Prostate gland (tissue), 2 donors: ENCODE measurements at regions not wholly inside any gene's neighbourhood (a gene's known extent, or its start where the extent isn't known, plus 50 kb on each side); places are given as distances from the start of the nearest gene placed in this dataset.

Experiments
- DNase-seq: peaks from one replicate; pipeline ENCODE4 v3.0.0-alpha.2; 2019; ENCODE audit warnings: low spot score
- H3K27ac ChIP-seq, 2 donors: fragments of 200-600 bp; sonication (generic); 2 replicates each; pipeline ENCODE4 v1.5.1; 2017 to 2019
- H3K27me3 ChIP-seq: fragments of 200-600 bp; sonication (generic); replicated peaks from 2 replicates; pipeline ENCODE4 v1.5.1; 2019; ENCODE audit not compliant: insufficient read depth
- H3K36me3 ChIP-seq, 2 donors: fragments of 200-600 bp; sonication (generic); 1 replicate in 1 of 2; 2 replicates in 1 of 2; pipeline versions ENCODE4 v1.5.1 to v1.8.1; 2017 to 2019
- H3K4me1 ChIP-seq: fragments of 200-600 bp; sonication (generic); replicated peaks from 2 replicates; pipeline ENCODE4 v1.5.1; 2019
- H3K4me3 ChIP-seq, 2 donors: fragments of 200-600 bp; sonication (generic); 2 replicates each; pipeline ENCODE4 v1.5.1; 2017 to 2019
- H3K9me3 ChIP-seq: fragments of 200-600 bp; sonication (generic); 2 replicates; pipeline ENCODE4 v1.5.1; 2017
- CTCF ChIP-seq, 4 experiments: fragments of 200-600 bp in 2 of 4; fragments of 450-650 bp in 2 of 4; sonication (generic) in 2 of 4; IDR thresholded peaks; 1 replicate in 3 of 4; 2 replicates in 1 of 4; pipeline ENCODE4 v1.5.1; 2016 to 2019; ENCODE audit warnings: antibody characterized with exemption in 4 of 4, mild to moderate bottlenecking in 2 of 4, moderate library complexity in 2 of 4
- POLR2A ChIP-seq: fragments of 450-650 bp; IDR thresholded peaks from one replicate; pipeline ENCODE4 v1.6.1; 2016; ENCODE audit warnings: antibody characterized with exemption, mild to moderate bottlenecking
- POLR2AphosphoS5 ChIP-seq: sonication (generic); formaldehyde crosslinking; IDR thresholded peaks from one replicate; pipeline ENCODE4 v1.6.1; 2017; ENCODE audit warnings: antibody characterized with exemption
- WGBS: methylation state at CpG from one replicate; pipeline ENCODE4 v1.1.5; 2018; 5-methylcytosine and 5-hydroxymethylcytosine counted together
- intact Hi-C: fragments of 100-400 bp; cut with DNase I; formaldehyde crosslinking; loops from one replicate; pipeline ENCODE4 v1.14.2; 2022

GRCh38 chr18:23398401-23398800, 54.7 kb upstream of the RIOK3 start:
- intact Hi-C loops, result no loop called here
- 77% methylated on average over 4 of the region's 4 CpGs for WGBS
- Histone ChIP-seq H3K4me1 (no peaks in the 10 kb centered on the region), H3K36me3 (no peaks in the 10 kb centered on the region), H3K9me3 (no peaks in the 10 kb centered on the region), H3K27ac (no peak overlapping the region), H3K27me3 (no peaks in the 10 kb centered on the region), H3K4me3 (no peak overlapping the region)
- TF ChIP-seq POLR2A (no peak), CTCF (IDR thresholded peaks at IDR 0.05) (no peak), POLR2AphosphoS5 (no peak)
- DNase-seq, result no peak

GRCh38 chr18:23399067-23399466, 54.0 kb upstream of the RIOK3 start:
- H3K9me3 ChIP-seq, result no peaks in the 10 kb centered on the region
- TF ChIP-seq POLR2AphosphoS5 (no peak), POLR2A (no peak), CTCF (IDR thresholded peaks at IDR 0.05) (no peak)
- H3K4me1 ChIP-seq, result no peaks in the 10 kb centered on the region
- no peak overlapping the region for H3K4me3 ChIP-seq
- no peaks in the 10 kb centered on the region for H3K36me3 ChIP-seq
- WGBS, result 74% methylated on average over 5 of the region's 5 CpGs
- intact Hi-C loops, result no loop called here
- H3K27ac ChIP-seq, result no peak overlapping the region
- no peaks in the 10 kb centered on the region for H3K27me3 ChIP-seq
- no peak for DNase-seq

- H3K36me3 ChIP-seq, result no peaks in the 10 kb centered on the region
- H3K27me3 ChIP-seq, result no peaks in the 10 kb centered on the region
- no peak overlapping the region for H3K4me3 ChIP-seq
- TF ChIP-seq POLR2A, result no peak
- 87% methylated on average over 3 of the region's 3 CpGs for WGBS
- no peak overlapping the region for H3K27ac ChIP-seq
- H3K4me1 ChIP-seq, result no peaks in the 10 kb centered on the region
- intact Hi-C loops, result no loop called here
- H3K9me3 ChIP-seq, result no peaks in the 10 kb centered on the region
- DNase-seq, result no peak
Observed at GRCh38 chr18:23400918-23401317, 52.2 kb upstream of the RIOK3 start.

- Histone ChIP-seq H3K27ac (no peak overlapping the region), H3K36me3 (no peaks in the 10 kb centered on the region), H3K4me1 (no peaks in the 10 kb centered on the region), H3K4me3 (no peak overlapping the region), H3K9me3 (no peaks in the 10 kb centered on the region), H3K27me3 (no peaks in the 10 kb centered on the region)
- intact Hi-C loops, result no loop called here
- WGBS, result 76% methylated on average over 10 of the region's 10 CpGs
- DNase-seq, result no peak
- TF ChIP-seq CTCF (IDR thresholded peaks at IDR 0.05) (no peak), POLR2AphosphoS5 (no peak), POLR2A (no peak)
Observed at GRCh38 chr18:23401400-23402347, 51.4 kb upstream of the RIOK3 start.
